Upper lobe of right lung (tissue), 1 donor: ENCODE measurements at regions not wholly inside any gene's neighbourhood (a gene's known extent, or its start where the extent isn't known, plus 50 kb on each side); places are given as distances from the start of the nearest gene placed in this dataset.

ENCODE experiments used
- ATAC-seq: fragments of 200-7000 bp; cut with Tn5 transposase; one replicate; pipeline ENCODE4 v1.9.1; 2020; ENCODE audit warnings: mild to moderate bottlenecking, moderate library complexity
- DNase-seq: peaks from one replicate; pipeline ENCODE4 v3.0.0-alpha.2; 2020
- H3K27ac ChIP-seq: fragments of 200-600 bp; one replicate; pipeline ENCODE4 v1.8.0; 2022
- H3K27me3 ChIP-seq: fragments of 200-600 bp; one replicate; pipeline ENCODE4 v1.8.0; 2022; ENCODE audit warnings: mild to moderate bottlenecking
- H3K36me3 ChIP-seq: fragments of 200-600 bp; one replicate; pipeline ENCODE4 v1.8.0; 2022
- H3K4me1 ChIP-seq: fragments of 200-600 bp; one replicate; pipeline ENCODE4 v1.8.0; 2022
- H3K4me3 ChIP-seq: fragments of 200-600 bp; one replicate; pipeline ENCODE4 v1.8.0; 2022; ENCODE audit warnings: mild to moderate bottlenecking
- H3K9me3 ChIP-seq: fragments of 200-600 bp; one replicate; pipeline ENCODE4 v1.8.0; 2022
- intact Hi-C: fragments of 100-400 bp; cut with DNase I; formaldehyde crosslinking; loops from one replicate; pipeline ENCODE4 v1.11.0; 2022
- TF ChIP-seq, protein P1 (sequence below): fragments of 200-600 bp; IDR thresholded peaks from one replicate; pipeline ENCODE4 v1.8.0; 2022; ENCODE audit warnings: antibody characterized with exemption
- donor health status: DM: no; HTN: yes; CAD: no; lungs with severe emphysema.

DNA sequence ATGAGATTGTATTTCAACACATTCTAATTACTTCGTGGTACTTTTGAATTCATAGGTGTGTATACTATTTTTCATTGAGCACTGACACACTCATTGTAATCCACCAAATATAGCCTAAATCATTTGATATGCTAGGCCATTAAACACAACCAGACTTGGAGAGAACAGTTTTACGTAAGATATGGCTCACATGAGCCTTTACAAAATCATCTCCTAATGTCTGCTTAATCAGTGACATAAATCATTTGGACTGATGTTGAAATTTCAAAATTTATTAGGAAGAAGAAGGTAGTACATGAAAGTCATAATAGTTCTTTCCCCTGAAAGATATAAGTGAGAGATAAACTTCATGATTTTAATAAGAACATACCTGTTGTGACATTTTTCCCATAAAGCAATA is 550.2 kb upstream of the LINC00305 start:
- no peaks in the 10 kb centered on the region for H3K36me3 ChIP-seq
- H3K4me1 ChIP-seq = no peaks in the 10 kb centered on the region
- H3K4me3 ChIP-seq = no peak overlapping the region
- DNase-seq (no peak), ATAC-seq (no peak)
- TF ChIP-seq, protein P1, sequence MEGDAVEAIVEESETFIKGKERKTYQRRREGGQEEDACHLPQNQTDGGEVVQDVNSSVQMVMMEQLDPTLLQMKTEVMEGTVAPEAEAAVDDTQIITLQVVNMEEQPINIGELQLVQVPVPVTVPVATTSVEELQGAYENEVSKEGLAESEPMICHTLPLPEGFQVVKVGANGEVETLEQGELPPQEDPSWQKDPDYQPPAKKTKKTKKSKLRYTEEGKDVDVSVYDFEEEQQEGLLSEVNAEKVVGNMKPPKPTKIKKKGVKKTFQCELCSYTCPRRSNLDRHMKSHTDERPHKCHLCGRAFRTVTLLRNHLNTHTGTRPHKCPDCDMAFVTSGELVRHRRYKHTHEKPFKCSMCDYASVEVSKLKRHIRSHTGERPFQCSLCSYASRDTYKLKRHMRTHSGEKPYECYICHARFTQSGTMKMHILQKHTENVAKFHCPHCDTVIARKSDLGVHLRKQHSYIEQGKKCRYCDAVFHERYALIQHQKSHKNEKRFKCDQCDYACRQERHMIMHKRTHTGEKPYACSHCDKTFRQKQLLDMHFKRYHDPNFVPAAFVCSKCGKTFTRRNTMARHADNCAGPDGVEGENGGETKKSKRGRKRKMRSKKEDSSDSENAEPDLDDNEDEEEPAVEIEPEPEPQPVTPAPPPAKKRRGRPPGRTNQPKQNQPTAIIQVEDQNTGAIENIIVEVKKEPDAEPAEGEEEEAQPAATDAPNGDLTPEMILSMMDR = no peak
- no peaks in the 10 kb centered on the region for H3K27me3 ChIP-seq
- no peak overlapping the region for H3K27ac ChIP-seq
- intact Hi-C loops = no loop called here
- H3K9me3 ChIP-seq = no peaks in the 10 kb centered on the region

DNA sequence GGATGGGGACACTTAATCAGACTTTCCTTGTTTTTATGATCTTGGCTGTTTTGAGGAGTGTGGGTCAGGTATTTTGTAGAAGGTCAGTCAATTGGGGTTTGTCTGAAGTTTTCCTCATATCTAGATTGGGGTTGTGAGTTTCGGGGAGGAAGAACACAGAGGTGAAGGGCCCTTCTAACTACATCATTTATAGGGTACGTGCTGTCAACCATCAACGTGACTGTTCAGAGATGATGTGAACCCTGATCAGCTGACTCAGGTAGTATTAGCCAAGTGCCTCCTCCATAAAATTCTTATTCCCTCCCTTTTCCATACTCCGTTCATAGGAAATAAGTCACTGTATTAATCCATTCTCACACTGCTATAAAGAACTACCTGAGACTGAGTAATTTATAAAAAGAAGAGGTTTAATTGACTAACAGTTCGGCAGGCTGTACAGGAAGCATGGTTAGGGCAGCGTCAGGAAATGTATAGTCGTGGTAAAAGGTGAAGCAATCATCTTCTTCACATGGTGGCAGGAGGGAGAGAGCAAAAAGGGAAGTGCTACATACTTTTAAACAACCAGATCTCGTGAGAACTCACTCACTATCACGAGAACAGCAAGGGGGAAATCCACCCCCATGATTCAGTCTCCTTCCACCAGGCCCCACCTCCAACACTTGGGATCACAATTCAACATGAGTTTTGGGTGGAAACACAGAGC is 547.1 kb upstream of the LINC00305 start:
- Histone ChIP-seq H3K36me3 (no peaks in the 10 kb centered on the region), H3K27ac (no peak overlapping the region), H3K27me3 (no peaks in the 10 kb centered on the region), H3K4me3 (no peak overlapping the region), H3K4me1 (no peaks in the 10 kb centered on the region), H3K9me3 (no peaks in the 10 kb centered on the region)
- TF ChIP-seq, protein P1 = no peak
- intact Hi-C loops = no loop called here
- ATAC-seq = no peak
- no peak for DNase-seq

DNA sequence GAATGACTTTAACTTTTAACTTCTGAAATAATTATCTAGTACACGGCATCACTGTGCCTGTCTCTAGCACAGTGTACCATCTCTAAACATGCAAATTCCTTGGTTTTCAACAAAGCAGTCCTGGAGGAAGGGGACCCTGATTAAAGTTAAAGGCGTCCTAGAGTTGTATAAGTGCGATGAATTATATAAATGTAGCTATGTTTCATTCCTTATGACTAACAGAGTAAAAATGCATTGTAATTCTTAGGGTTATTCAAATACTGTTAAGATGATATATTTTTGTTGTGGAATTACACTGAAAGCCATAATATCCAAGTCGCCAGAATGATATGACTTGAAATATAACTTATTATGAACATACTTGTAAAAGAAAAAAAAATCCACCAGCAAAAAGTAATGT is 544.9 kb upstream of the LINC00305 start:
- TF ChIP-seq, protein P1 = no peak
- no peak for DNase-seq
- intact Hi-C loops = no loop called here
- no peak for ATAC-seq
- H3K27ac ChIP-seq = no peak overlapping the region
- no peaks in the 10 kb centered on the region for H3K4me1 ChIP-seq
- H3K36me3 ChIP-seq = no peaks in the 10 kb centered on the region
- H3K4me3 ChIP-seq = no peak overlapping the region
- H3K9me3 ChIP-seq = peaks cover 3% of the 10 kb centered on the region
- no peaks in the 10 kb centered on the region for H3K27me3 ChIP-seq

DNA sequence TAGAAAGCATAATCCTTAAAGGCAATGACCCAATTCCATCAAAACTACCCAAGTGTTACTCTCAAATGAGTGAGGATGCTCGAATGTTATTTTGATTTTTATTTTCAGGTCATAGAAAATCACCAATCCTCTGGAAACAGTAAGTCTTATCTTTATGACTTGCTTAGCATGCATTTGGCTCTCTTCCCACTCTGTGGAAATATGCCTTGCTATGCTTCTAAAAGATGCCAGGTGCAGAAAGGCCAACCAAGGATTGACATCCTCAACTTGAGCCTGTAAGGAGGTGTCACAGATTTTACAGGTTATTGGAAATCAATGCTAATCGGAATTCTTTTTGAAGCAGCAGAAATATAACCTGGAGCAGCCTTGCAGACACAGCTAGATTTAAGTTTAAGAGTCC is 543.9 kb upstream of the LINC00305 start:
- Histone ChIP-seq H3K36me3 (no peaks in the 10 kb centered on the region), H3K27me3 (no peaks in the 10 kb centered on the region), H3K27ac (no peak overlapping the region), H3K9me3 (peaks cover 3% of the 10 kb centered on the region), H3K4me1 (no peaks in the 10 kb centered on the region), H3K4me3 (no peak overlapping the region)
- TF ChIP-seq, protein P1 = no peak
- intact Hi-C loops = no loop called here
- ATAC-seq (no peak), DNase-seq (no peak)

DNA sequence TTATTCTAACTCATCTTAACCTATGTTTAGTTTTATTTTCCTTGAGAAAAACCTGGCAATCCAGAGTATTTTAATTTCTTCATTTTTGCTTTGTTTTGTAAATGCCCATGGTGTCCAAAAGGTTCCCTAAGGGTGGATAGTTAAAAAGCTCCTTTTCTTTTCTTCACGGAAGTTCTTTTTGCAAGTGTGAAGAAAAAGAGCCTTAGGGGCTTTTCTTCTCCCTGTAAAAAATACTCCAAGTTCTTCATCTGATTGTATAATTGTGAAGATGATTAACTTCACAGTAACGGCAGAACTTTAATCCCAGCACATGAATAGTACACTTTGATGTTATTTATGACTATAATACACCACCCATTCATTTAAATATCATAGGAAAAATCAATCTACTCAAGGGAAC is 530.2 kb upstream of the LINC00305 start:
- Histone ChIP-seq H3K27me3 (no peaks in the 10 kb centered on the region), H3K4me1 (no peaks in the 10 kb centered on the region), H3K36me3 (no peaks in the 10 kb centered on the region), H3K9me3 (no peaks in the 10 kb centered on the region), H3K27ac (no peak overlapping the region), H3K4me3 (no peak overlapping the region)
- ATAC-seq (no peak), DNase-seq (no peak)
- TF ChIP-seq, protein P1 = no peak
- intact Hi-C loops = no loop called here

DNA sequence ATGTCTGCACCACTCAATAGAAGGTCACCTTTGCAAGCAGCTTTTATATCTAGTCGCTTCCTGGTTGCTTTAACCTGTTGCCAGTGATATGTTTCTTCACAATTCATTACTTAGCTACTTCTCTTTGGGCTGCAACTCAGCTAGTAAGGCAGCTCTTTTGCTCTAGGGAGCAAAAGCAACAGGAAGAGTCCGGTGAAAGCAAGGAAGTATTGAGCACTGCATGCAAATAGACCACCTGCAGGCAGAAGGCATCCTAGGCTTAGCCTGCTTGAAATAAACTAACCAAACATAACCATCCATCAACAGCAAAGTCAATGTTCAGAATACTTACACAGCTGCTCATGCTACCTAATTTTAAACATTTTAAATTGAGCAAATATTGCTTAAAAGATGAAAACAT is 529.2 kb upstream of the LINC00305 start:
- ATAC-seq (no peak), DNase-seq (no peak)
- intact Hi-C loops = no loop called here
- H3K27me3 ChIP-seq = no peaks in the 10 kb centered on the region
- H3K27ac ChIP-seq = no peak overlapping the region
- H3K4me1 ChIP-seq = no peaks in the 10 kb centered on the region
- TF ChIP-seq, protein P1 = no peak
- H3K9me3 ChIP-seq = no peaks in the 10 kb centered on the region
- no peaks in the 10 kb centered on the region for H3K36me3 ChIP-seq
- no peak overlapping the region for H3K4me3 ChIP-seq
